GM20000 (cell line): ENCODE measurements at regions not wholly inside any gene's neighbourhood (a gene's known extent, or its start where the extent isn't known, plus 50 kb on each side); places are given as distances from the start of the nearest gene placed in this dataset.

ENCODE experiments used
- DNase-seq: peaks from one replicate; pipeline ENCODE4 v3.0.0; 2012; ENCODE audit warnings: low spot score
- TF ChIP-seq, protein P1 (sequence below): IDR thresholded peaks from 2 replicates; pipeline ENCODE4 v1.5.1; 2012; ENCODE audit warnings: mild to moderate bottlenecking, control low read depth; ENCODE audit errors: extremely low read depth, missing control alignments

DNA sequence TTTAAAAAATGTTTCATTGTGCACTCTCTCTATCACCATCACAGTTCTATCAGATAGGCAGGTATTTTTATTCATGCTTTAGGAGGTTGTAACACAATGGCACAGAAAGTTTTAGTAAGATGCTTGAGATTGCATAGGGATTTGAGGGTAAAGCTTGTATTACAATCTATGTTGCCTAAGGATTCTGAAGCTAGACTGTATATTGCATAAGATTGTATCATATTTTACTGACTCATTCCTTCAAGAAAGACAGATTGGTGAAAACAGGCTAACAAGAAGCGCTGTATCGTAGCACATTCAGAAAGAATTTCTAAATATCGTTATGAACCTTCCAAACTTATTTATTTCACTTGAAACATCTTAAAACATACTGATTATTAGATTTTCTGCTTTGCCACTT is 577.7 kb downstream of the EBF1 start:
- TF ChIP-seq, protein P1, sequence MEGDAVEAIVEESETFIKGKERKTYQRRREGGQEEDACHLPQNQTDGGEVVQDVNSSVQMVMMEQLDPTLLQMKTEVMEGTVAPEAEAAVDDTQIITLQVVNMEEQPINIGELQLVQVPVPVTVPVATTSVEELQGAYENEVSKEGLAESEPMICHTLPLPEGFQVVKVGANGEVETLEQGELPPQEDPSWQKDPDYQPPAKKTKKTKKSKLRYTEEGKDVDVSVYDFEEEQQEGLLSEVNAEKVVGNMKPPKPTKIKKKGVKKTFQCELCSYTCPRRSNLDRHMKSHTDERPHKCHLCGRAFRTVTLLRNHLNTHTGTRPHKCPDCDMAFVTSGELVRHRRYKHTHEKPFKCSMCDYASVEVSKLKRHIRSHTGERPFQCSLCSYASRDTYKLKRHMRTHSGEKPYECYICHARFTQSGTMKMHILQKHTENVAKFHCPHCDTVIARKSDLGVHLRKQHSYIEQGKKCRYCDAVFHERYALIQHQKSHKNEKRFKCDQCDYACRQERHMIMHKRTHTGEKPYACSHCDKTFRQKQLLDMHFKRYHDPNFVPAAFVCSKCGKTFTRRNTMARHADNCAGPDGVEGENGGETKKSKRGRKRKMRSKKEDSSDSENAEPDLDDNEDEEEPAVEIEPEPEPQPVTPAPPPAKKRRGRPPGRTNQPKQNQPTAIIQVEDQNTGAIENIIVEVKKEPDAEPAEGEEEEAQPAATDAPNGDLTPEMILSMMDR = no peak
- DNase-seq = no peak

DNA sequence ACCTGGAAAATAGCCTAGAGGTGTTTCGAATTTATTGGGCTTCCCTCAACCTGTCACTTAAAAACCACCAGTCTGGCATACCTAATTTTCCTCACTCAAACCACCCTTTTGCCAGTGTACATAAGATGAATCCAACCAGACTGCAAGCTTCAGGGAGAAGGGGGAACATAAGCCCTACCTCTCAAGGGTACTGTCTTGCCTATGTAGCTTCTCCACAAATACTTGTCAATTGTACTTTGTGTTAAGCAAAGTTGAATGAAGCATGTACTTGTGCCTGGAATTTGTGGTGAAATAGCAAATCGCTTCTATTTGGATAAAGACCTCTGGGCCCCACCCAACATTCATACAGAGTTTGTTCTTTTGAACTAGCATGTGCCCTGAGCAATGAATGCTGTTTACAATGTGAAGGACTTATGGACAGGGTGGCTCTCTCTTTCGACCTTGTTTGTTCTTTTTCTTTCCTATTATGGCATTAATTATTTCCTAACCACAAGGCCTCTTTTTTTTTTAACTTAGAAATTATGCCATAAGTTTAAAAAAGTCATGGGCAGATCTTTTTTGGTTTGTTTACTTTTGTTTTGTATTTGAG is 580.2 kb downstream of the EBF1 start:
- TF ChIP-seq, protein P1 = no peak
- no peak for DNase-seq

DNA sequence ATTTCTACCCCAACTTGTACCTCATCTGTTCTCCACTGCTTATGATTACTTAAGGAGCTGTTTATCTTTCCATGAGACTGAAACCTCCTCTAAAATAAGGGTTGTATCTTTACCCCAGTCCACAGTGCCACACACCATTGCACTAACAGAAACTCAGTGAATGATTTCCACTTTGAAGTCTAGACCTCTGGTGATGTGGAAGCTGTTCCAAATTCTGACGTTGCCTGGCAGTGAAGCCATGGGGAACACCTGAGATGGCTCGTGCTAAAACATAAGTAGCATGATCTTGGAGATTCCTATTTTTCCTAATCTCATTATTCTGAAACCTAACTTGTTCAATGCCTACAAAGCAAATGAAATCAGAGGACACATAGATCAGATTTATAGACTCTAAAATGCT is 583.2 kb downstream of the EBF1 start:
- DNase-seq = no peak
- TF ChIP-seq, protein P1 = no peak

DNA sequence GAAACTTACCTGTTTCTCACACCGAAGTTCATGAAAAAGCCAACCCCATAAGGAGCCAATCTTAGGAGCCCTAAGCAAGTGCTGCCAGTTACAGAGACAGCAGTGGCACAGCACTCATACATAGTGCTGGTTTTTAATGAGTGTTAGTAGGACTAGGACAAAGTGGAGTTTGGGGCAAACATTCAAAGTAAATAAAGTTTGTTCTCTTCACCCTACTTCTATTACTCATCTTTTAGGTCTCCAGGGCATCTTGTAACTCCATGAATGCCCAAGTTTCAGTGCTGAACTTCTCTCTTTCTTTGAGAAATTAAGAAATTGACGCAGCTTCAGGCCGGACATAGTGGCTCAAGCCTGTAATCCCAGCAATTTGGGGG is 584.7 kb downstream of the EBF1 start:
- no peak for DNase-seq
- TF ChIP-seq, protein P1 = no peak

DNA sequence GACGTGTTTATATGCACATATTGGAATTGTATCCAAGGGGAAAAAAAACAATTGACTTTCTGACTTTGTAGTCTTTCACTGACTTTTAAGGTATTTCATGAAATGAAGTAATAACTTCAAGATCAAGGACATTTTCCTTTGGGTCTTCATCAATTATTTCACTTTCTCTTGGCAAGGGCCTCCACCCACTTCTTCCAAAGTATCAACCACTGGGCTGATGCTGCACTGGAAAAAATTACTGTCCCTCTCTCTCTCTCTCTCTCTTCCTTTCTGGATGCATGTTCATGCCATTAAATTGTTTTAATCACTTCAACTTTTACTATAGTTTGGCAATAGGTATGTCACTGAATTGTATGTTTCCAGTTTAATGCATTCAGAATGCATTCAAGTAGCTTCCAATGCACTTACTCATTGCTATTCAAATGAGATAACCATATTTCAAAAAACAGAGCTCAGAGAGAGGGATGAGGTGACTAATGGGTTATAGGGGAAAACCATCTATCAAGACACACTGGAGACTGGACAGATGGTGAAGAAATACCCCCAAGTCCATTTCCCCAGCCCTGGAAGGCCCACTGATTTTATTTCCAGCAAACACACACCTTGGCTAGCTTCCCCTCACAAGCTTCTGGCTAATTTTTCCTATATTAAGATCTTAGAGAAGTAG is 585.3 kb downstream of the EBF1 start:
- TF ChIP-seq, protein P1 = no peak
- peak; percentile 14 for DNase-seq

DNA sequence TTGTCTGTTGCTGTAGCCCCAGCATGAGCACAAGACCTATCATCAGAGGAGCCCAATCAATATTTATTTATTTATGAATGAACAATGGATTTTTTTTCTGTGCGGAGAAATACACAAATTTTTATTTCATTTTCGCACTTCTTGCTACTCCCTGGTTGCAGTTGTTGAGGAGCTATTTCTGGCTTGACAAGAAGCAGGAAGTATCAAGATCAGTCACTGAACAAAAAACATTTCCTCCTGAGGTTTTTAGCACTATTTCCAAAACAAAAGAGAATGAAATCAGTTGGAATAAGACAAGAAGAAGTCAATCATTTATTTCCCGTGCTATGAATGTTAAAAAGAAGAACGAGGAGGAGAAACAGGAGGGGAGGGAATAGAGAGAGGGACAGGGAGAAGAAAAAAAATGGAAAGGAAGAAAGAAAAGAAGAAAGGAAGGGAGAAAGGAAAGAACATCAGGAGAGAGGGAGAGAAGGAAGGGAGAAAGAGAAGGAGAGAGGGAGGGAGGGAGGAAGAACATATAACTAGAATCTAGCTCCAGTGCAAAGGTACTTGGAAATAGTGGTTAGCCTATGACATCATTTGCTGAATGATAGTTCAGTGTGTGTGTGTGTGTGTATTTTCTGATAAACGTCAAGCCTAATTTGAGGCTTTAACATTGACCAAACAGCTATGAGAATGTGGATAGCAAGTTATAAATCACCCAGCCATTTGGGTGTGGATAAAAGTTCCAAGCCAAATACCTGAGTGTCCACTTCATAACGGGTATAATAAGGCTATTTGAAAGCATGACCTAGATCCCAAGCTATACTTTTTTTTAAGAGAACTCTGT is 586.0 kb downstream of the EBF1 start:
- peak; percentile 15 for DNase-seq
- TF ChIP-seq, protein P1 = no peak

DNA sequence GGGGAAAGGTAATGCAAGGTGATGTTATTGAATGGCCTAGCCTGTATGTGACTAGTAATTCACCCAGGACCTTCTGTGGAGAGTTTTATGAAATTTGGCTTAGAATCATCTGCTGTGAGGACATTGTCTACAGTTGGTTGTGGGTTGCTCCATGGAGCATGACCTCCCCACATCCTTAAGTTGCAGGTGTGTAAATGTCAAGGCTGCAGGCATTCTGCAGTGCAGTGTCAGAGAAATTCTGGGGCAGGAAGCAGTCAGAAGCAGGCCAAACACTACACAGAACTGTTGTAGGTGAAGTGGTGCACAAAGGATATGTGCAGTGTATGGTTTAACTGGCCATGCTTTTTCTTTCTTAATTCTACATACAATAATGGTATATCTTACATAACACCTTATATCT is 588.3 kb downstream of the EBF1 start:
- DNase-seq = peak; percentile 36
- TF ChIP-seq, protein P1 = no peak
